ENCODE measurements at regions not wholly inside any gene's neighbourhood (a gene's known extent, or its start where the extent isn't known, plus 50 kb on each side); places are given as distances from the start of the nearest gene placed in this dataset.

GRCh38 chr7:25976630-25977029 is 175.4 kb upstream of the NFE2L3 start:
- DNase-seq (ENCODE audit: low spot score), result no peak

DNA sequence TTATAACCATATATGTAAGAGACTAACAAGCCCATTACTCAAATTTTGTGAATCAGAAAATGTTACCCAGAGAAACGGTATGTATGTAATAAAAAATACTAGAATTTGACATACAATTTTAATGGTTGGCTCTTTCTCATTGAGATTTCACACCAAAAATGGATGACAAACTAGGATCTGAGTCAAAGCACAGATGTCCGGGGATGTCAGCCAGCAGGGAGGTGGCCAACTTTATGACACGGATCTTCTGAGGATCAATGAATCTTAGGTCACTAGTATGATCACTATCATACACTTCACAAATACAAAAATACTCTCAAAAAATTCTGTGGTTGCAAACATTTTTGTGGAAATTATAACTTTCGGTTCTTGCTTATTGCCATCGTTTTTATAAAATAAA is 173.5 kb upstream of the NFE2L3 start:
- no peak for DNase-seq (ENCODE audit: low spot score)

- DNase-seq (ENCODE audit: low spot score), result no peak
These were observed 172.4 kb upstream of the NFE2L3 start for GRCh38 chr7:25979605-25980004.

DNA sequence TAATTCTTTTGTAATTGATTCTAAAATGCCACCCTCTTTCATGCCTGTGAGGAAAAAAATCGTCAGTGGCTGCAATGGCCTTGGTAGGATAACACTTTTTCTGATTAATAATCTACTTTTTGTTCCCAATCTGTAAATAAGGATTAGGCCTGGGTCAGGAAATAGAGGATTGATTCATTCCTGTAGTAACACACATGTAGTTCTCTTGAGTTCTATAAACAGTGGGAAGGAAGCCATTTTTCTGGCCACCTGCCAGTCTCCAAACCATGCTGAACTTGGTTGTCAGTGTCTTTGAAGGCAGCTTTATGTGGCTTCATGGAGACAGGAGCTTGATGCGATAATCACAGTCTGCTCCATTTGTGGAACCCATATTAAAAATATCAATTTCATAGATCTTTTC is 169.3 kb upstream of the NFE2L3 start:
- no peak for DNase-seq (ENCODE audit: low spot score)

- DNase-seq (ENCODE audit: low spot score), result no peak
These were observed 166.8 kb upstream of the NFE2L3 start for GRCh38 chr7:25985196-25985595.

- DNase-seq (ENCODE audit: low spot score), result no peak
These were observed 163.4 kb upstream of the NFE2L3 start for GRCh38 chr7:25988640-25989039.

- no peak for DNase-seq (ENCODE audit: low spot score)
These were observed 162.8 kb upstream of the NFE2L3 start for GRCh38 chr7:25989140-25989705.

DNA sequence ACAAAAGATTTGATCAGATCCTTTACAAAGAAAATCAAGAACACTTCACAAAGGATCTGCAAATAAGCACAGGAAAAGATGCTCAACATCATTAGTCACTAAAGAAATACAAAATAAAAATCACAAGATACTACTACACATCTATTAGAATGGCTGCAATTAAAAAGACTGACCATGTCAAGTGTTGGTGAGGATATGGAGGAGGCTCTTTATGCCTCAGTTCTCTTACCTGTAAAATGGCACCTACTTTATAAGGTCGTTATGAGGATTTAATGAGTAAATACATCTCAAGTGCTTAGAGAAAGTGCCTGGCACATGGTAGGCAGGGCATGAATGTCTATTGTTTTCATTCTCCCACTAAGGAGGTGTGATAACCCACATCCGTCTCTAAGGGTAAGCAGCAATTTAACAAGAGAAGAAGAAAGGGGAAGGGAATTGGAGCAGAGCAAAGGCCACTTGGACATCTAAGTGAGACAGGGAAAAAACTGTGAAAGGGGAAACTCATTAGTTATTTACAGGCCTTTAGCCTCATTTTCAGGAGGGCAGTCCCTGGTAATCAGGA is 157.5 kb upstream of the NFE2L3 start:
- no peak for DNase-seq (ENCODE audit: low spot score)

DNA sequence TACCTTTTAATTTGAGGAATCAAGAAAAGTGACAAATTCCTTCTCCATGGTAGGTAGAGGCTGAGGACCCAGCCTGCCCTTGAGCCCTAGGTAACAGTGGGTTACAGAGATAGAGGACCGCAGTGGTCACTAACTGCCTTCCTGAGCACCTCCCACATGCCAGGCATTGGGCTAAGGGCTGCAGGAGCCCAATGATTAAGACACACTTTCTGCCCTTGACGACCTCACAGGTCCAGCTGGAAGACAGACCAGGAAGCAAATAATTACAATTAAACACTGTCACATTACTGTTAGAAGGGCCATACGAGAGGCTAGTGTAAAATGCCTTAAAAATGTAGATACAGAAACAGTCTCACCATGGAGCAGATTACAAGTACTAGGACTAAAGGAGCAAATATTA is 156.8 kb upstream of the NFE2L3 start:
- no peak for DNase-seq (ENCODE audit: low spot score)

- DNase-seq (ENCODE audit: low spot score), result no peak
These were observed 156.0 kb upstream of the NFE2L3 start for GRCh38 chr7:25996006-25996408.

- DNase-seq (ENCODE audit: low spot score), result no peak
These were observed 153.5 kb upstream of the NFE2L3 start for GRCh38 chr7:25998499-25998898.

DNA sequence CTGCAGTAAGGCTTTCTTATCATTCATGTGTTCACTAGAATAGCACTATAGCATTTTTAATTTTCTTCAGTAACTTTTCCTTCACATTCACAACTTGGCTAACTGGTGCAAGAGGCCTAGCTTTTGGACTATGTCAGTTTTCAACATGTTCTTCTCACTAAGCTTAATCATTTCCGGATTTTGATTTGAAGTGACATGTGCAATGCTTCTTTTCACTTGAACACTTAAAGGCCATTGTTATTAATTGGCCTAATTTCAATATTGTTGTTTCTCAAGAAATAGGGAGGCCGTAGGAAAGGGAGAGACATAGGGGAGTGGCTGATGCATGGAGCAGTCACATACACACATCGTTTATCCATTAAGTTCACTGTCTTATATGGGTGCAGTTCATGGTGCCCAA is 151.2 kb upstream of the NFE2L3 start:
- no peak for DNase-seq (ENCODE audit: low spot score)

- no peak for DNase-seq (ENCODE audit: low spot score)
These were observed 150.2 kb upstream of the NFE2L3 start for GRCh38 chr7:26001662-26002244.

DNA sequence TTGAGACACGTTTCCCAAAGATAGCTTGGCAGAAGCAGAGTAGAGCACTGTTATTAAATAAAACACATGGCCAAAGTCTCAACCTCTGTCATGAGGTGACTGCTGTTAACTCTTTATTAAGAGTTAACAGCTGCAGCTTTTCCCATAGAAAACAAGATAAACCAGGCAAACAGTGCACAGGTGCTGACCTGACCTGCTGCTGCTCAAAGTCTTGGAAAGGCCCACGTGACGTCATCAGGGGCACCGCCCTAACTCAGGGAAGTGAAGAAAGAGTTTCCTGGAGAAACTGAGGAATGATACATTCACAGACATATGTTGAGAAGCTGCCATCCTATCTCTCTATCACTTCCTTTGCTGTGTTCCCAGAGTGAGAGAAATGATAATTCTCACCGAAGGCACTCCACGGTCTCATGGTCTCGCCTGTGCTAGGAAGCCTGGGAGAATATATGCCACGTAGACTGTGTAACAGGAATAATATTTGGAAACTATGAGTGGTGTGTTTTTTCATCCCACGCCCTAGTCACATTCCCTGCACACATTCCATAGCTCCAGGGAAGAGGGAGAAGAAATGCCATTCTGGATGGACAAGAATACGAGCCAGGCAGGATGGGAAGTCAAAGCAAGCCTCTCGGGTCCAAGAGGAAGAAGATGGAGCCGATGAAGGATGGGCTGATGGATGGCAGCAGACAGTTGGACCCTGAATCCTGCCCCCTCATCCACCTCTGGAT is 146.2 kb upstream of the NFE2L3 start:
- no peak for DNase-seq (ENCODE audit: low spot score)

DNA sequence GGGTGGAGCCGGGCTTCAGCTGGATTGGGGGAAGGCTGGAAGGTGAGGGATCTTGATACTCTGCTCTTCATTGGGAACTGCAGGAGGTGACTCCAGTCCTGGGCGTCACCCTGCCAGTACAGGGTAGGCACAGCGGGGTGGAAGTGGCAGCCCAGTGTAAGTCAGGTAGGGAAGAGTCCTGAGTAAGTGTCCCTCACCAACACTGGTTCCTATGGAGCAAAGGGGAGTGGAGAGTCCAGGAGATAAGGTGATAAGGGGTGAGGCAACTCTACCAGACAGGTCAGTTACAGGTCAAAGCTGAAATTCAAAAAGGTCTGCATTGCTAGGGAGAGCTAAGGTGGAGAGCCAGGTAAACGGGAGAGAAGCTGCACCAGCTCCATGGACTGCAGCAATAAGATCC is 145.6 kb upstream of the NFE2L3 start:
- DNase-seq (ENCODE audit: low spot score), result no peak

- no peak for DNase-seq (ENCODE audit: low spot score)
These were observed 144.5 kb upstream of the NFE2L3 start for GRCh38 chr7:26007510-26007909.

DNA sequence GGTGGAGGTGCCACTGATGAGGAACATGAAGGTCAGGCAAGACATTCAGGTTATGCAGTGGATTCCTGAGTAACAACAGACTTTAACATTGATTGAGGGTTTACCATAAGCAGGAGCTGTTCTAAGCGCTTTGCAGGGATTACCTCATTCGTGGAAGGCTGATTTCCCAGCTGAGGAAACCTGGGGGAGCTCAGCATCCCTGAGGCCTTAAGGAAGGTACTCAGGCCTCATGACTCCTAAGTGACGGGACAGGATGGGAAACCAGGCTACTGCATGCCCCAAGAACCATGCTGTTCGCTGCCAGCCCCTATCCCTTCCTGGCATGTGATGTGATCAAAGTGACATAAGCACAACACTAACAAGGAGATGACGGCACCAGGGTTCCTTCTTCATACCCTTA is 143.6 kb upstream of the NFE2L3 start:
- DNase-seq (ENCODE audit: low spot score), result no peak

- DNase-seq (ENCODE audit: low spot score), result no peak
These were observed 140.8 kb upstream of the NFE2L3 start for GRCh38 chr7:26011039-26011696.

GRCh38 chr7:26013551-26014083 is 138.4 kb upstream of the NFE2L3 start:
- peak; percentile 59 for DNase-seq (ENCODE audit: low spot score)

DNA sequence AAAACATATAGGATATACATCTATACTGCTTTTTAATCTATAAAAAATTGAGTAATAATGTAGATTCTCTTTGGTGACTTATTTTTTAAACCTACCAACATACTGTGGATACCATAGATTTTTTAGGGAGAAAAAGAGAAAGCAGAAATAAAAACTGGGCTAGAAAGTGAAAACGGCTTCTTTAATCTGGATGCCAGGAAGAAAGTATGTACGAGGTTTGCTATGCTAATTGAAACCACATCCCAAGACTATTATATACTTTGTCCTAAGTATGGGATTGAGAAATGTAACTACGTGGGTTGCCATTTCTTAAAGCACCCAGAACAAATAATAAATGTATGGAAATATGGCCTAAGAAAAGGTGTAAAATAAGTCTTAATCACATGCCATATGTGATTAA is 129.0 kb upstream of the NFE2L3 start:
- no peak for DNase-seq (ENCODE audit: low spot score)

GRCh38 chr7:26029911-26030310 is 122.1 kb upstream of the NFE2L3 start:
- DNase-seq (ENCODE audit: low spot score), result no peak

DNA sequence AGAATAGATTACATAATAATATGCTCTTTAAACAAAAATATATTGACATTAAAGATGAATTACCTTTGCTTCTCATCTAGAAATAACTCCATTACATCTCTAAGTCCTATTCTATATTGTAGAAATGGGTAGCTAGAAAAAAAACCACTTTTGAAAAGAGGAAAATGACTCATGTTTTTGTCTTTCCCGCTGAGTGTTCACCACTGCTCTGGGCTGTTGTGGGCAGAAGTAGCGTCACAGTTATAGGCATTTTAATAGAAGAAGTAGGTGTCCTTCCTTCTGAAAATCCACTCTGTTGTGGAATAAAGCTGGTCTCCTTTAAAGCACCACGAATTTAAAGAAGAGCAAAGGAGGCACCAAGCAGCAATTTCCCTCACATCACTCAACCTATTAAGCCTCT is 117.6 kb upstream of the NFE2L3 start:
- DNase-seq (ENCODE audit: low spot score), result no peak
